MM.1S (cell line): ENCODE measurements at regions not wholly inside any gene's neighbourhood (a gene's known extent, or its start where the extent isn't known, plus 50 kb on each side); places are given as distances from the start of the nearest gene placed in this dataset.

Experiments
- DNase-seq: peaks from one replicate; pipeline ENCODE4 v3.0.0-alpha.2; 2015
- H2AFZ ChIP-seq: fragments of 300-600 bp; sonication (generic); 2 replicates; pipeline ENCODE4 v1.6.0; 2016; ENCODE audit warnings: antibody characterized with exemption, low read length
- H3F3A ChIP-seq: fragments of 300-600 bp; sonication (generic); 2 replicates; pipeline ENCODE4 v1.6.1; 2016; ENCODE audit warnings: mild to moderate bottlenecking, antibody characterized with exemption, low read length, moderate library complexity, mixed read lengths; ENCODE audit not compliant: insufficient read depth
- H3K27ac ChIP-seq: fragments of 300-600 bp; sonication (generic); 2 replicates; pipeline ENCODE4 v1.5.1; 2016; ENCODE audit warnings: mild to moderate bottlenecking, low read length
- H3K27me3 ChIP-seq: fragments of 300-600 bp; sonication (generic); replicated peaks from 2 replicates; pipeline ENCODE4 v1.6.0; 2016; ENCODE audit warnings: low read length; ENCODE audit not compliant: insufficient read depth
- H3K36me3 ChIP-seq: fragments of 300-600 bp; sonication (generic); replicated peaks from 2 replicates; pipeline ENCODE4 v1.6.1; 2016; ENCODE audit warnings: mild to moderate bottlenecking, low read length, mixed read lengths; ENCODE audit not compliant: insufficient read depth
- H3K4me1 ChIP-seq: fragments of 300-600 bp; sonication (generic); 2 replicates; pipeline ENCODE4 v1.6.1; 2016; ENCODE audit warnings: low read length, mixed read lengths
- H3K4me2 ChIP-seq: fragments of 300-600 bp; sonication (generic); 2 replicates; pipeline ENCODE4 v1.6.0; 2016; ENCODE audit warnings: low read depth, low read length
- H3K4me3 ChIP-seq: fragments of 300-600 bp; sonication (generic); 2 replicates; pipeline ENCODE4 v1.5.1; 2016; ENCODE audit warnings: low read length, mixed read lengths
- H3K79me2 ChIP-seq: fragments of 300-600 bp; sonication (generic); 2 replicates; pipeline ENCODE4 v1.6.1; 2016; ENCODE audit warnings: mixed run types, low read length, mixed read lengths
- H3K9ac ChIP-seq: fragments of 300-600 bp; sonication (generic); 2 replicates; pipeline ENCODE4 v1.6.1; 2016; ENCODE audit warnings: low read length, mixed read lengths
- H3K9me2 ChIP-seq: fragments of 300-600 bp; sonication (generic); replicated peaks from 2 replicates; pipeline ENCODE4 v1.6.1; 2016; ENCODE audit warnings: mild to moderate bottlenecking, low read length, mixed read lengths; ENCODE audit not compliant: insufficient read depth
- H3K9me3 ChIP-seq: fragments of 300-600 bp; sonication (generic); replicated peaks from 2 replicates; pipeline ENCODE4 v1.6.1; 2016; ENCODE audit warnings: mild to moderate bottlenecking, low read length, mixed read lengths; ENCODE audit not compliant: insufficient read depth
- H4K20me1 ChIP-seq: fragments of 300-600 bp; sonication (generic); 2 replicates; pipeline ENCODE4 v1.6.1; 2016; ENCODE audit warnings: mild to moderate bottlenecking, low read length, moderate library complexity, mixed read lengths; ENCODE audit not compliant: insufficient read depth
- EZH2 ChIP-seq: fragments of 300-600 bp; sonication (generic); optimal IDR thresholded peaks from 2 replicates; pipeline ENCODE3; 2017; ENCODE audit warnings: low read depth, mild to moderate bottlenecking, antibody characterized with exemption, low read length, mixed read lengths
- EZH2phosphoT487 ChIP-seq: fragments of 300-600 bp; sonication (generic); IDR thresholded peaks from 2 replicates; pipeline ENCODE4 v1.6.1; 2018; ENCODE audit warnings: antibody characterized with exemption, low read length
- TF ChIP-seq, protein P1 (sequence below): fragments of 300-600 bp; sonication (generic); IDR thresholded peaks from 2 replicates; pipeline ENCODE4 v1.5.1; 2016; ENCODE audit warnings: antibody characterized with exemption, low read length, mixed read lengths

DNA sequence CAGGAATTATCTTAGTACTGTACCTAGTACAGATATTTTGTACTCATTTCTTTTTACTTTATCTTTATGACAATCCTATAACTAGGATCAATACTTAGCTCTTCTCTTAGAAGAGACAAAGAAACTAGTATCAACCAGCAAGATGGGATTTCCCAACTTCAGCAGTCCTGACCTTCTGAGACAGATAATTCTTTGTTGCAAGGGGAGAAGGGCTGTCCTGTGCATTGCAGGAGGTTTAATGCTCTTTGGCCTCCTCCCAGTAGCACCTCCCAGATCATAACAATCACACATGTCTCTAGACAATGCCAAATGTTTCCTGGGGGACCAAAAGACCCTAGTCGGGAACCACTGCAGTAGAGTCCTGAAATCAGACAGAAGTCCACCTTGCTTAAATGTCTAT, 424.3 kb upstream of the DMAC1 start:
- H3F3A ChIP-seq, result no peaks in the 10 kb centered on the region
- H4K20me1 ChIP-seq, result no peaks in the 10 kb centered on the region
- H3K27ac ChIP-seq, result no peak overlapping the region
- TF ChIP-seq EZH2phosphoT487 (no peak), EZH2 (no peak)
- TF ChIP-seq, protein P1, sequence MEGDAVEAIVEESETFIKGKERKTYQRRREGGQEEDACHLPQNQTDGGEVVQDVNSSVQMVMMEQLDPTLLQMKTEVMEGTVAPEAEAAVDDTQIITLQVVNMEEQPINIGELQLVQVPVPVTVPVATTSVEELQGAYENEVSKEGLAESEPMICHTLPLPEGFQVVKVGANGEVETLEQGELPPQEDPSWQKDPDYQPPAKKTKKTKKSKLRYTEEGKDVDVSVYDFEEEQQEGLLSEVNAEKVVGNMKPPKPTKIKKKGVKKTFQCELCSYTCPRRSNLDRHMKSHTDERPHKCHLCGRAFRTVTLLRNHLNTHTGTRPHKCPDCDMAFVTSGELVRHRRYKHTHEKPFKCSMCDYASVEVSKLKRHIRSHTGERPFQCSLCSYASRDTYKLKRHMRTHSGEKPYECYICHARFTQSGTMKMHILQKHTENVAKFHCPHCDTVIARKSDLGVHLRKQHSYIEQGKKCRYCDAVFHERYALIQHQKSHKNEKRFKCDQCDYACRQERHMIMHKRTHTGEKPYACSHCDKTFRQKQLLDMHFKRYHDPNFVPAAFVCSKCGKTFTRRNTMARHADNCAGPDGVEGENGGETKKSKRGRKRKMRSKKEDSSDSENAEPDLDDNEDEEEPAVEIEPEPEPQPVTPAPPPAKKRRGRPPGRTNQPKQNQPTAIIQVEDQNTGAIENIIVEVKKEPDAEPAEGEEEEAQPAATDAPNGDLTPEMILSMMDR, result no peak
- no peaks in the 10 kb centered on the region for H3K9me3 ChIP-seq
- H3K9me2 ChIP-seq, result no peaks in the 10 kb centered on the region
- no peaks in the 10 kb centered on the region for H3K4me1 ChIP-seq
- DNase-seq, result no peak
- no peaks in the 10 kb centered on the region for H3K36me3 ChIP-seq
- H3K79me2 ChIP-seq, result no peaks in the 10 kb centered on the region
- no peak overlapping the region for H3K4me2 ChIP-seq
- H2AFZ ChIP-seq, result no peak overlapping the region
- H3K27me3 ChIP-seq, result no peaks in the 10 kb centered on the region
- H3K9ac ChIP-seq, result no peak overlapping the region
- no peak overlapping the region for H3K4me3 ChIP-seq

DNA sequence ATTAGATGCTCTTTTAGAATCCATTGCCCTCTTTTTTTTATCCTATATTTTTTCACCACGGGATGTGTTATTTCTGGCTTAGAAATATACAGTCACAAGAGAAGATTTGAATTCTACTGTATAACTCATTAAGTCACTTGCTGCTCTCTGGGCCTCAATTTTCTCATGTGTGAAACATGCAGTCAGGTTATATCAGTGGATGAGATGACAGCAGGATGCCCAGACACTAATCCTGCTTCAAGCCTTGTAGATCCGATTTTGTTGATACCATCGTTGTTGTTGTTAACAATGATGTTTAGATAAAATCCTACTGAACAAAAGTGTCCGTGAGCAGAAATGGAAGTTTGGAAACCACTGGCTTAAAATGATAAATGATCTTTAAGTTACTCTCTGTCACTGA, 421.9 kb upstream of the DMAC1 start:
- Histone ChIP-seq H3K9me3 (no peaks in the 10 kb centered on the region), H3K9me2 (no peaks in the 10 kb centered on the region), H3K9ac (no peak overlapping the region), H3K27me3 (no peaks in the 10 kb centered on the region), H3F3A (no peaks in the 10 kb centered on the region), H3K4me2 (no peak overlapping the region), H3K36me3 (no peaks in the 10 kb centered on the region), H3K79me2 (no peaks in the 10 kb centered on the region), H2AFZ (no peak overlapping the region), H3K27ac (no peak overlapping the region), H3K4me1 (no peaks in the 10 kb centered on the region), H3K4me3 (no peak overlapping the region), H4K20me1 (no peaks in the 10 kb centered on the region)
- TF ChIP-seq, protein P1, result no peak
- TF ChIP-seq EZH2 (no peak), EZH2phosphoT487 (no peak)
- DNase-seq, result no peak

DNA sequence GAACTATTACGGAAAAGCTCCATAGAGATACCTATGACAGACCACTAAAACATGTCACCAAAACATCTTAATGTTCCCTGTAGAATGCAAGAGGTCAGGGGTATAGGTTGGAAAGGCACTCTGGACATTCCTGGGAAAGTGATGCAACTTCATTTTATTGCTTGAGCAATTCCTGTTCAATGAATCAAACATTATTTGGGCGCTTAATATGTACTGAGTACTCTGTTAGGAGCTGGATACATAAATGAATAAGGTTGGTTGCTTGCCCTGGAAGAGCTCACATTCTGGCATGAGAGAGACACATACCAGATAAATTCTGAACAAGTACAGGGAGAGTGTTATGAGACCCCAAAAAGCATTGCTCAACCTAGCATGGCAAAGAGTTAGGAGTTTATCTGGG, 408.9 kb upstream of the DMAC1 start:
- no peak overlapping the region for H3K4me3 ChIP-seq
- no peaks in the 10 kb centered on the region; the same call in 1 of the 2 replicates for H3K9me3 ChIP-seq
- H4K20me1 ChIP-seq, result no peaks in the 10 kb centered on the region
- H2AFZ ChIP-seq, result no peak overlapping the region
- H3K4me2 ChIP-seq, result no peak overlapping the region
- H3K36me3 ChIP-seq, result no peaks in the 10 kb centered on the region
- no peak overlapping the region for H3K27ac ChIP-seq
- no peaks in the 10 kb centered on the region for H3K9me2 ChIP-seq
- H3K9ac ChIP-seq, result no peak overlapping the region
- TF ChIP-seq, protein P1, result no peak
- TF ChIP-seq EZH2phosphoT487 (no peak), EZH2 (no peak)
- no peak for DNase-seq
- H3K27me3 ChIP-seq, result no peaks in the 10 kb centered on the region
- H3K79me2 ChIP-seq, result no peaks in the 10 kb centered on the region
- no peaks in the 10 kb centered on the region for H3K4me1 ChIP-seq
- no peaks in the 10 kb centered on the region for H3F3A ChIP-seq
